Dedifferentiated amniotic fluid mesenchymal stem cell (primary cell): ENCODE measurements at regions not wholly inside any gene's neighbourhood (a gene's known extent, or its start where the extent isn't known, plus 50 kb on each side); places are given as distances from the start of the nearest gene placed in this dataset.
A peak's percentile ranks its signal among the peaks of the same experiment; 100 is the strongest.

Experiments
- DNase-seq: peaks from one replicate; pipeline ENCODE4 v3.0.0-alpha.2; 2016; ENCODE audit errors: extremely low spot score

DNA sequence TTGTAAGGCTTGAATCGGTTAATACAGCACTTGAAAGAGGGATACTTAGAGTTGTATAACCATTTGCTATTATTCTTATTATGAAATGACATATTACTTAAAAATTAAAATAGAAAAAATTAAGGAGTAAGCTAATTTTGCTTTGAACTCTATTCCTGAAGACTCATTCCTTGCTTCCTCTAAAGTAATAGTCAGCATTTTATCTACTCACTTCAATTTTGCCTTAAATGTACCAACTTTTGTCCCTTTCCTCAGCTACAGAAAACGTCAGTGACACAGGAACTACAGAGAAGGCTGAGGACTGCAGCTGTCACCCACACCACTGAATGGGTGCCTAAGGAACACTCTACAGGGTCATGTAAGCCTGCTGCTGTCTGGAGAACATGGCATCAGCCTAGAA, 80.7 kb upstream of the OSR1 start:
- DNase-seq, result no peak

DNA sequence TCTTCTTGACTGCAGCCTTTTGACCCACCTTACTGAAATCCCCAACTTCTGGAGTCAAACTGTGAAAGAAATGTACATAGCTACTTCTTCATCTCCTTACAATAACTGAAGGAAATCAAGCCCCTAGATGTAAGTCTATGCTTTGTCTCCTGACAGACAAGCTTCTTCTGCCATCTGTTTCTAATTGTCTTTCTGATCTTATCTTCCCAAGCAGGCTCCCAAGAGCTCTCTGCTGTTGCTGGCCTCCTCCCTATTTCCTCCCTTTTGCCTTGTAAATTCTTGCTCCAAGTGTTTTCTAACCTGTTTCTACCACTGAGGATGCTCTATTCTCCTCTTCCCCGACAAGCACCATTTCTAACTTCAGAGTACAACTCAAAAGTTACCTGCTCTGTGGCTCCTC, 77.4 kb upstream of the OSR1 start:
- peak; percentile 55 for DNase-seq

DNA sequence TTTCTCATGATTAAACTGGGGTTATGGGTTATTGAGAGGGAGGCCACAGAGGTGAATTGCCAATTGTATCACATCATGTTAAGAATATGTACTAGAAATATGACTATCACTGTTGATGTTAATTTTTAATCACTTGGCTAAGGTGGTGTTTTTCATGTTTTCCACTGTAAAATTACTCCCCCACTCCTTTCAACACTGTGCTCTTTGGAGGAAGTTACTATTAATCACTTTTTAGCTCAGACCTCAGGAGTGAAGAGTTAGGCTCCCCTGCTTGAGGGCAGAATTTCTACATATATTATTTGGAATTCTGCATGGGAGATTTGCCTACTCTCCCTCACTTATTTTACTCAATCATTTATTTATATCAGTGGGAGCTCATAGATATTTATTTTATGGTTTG, 76.0 kb upstream of the OSR1 start:
- DNase-seq, result no peak

DNA sequence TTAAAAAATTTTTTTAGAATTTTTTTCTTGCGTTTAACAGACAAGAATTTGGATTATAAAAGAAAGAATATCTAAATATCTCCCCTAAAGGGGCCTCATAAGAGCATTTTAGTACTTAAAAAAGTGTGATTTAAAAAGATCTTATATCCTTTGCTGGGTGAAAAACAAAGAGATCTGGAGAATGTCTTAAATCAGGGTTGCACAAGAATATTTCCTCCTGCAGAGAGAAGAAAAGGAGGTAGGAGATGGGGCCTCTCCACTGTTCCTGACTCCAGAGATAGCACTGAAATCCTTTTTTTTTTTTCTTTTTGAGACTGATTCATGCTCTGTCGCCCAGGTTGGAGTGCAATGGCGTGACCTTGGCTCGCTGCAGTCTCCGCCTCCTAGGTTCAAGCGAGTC, 68.5 kb upstream of the OSR1 start:
- DNase-seq, result no peak

DNA sequence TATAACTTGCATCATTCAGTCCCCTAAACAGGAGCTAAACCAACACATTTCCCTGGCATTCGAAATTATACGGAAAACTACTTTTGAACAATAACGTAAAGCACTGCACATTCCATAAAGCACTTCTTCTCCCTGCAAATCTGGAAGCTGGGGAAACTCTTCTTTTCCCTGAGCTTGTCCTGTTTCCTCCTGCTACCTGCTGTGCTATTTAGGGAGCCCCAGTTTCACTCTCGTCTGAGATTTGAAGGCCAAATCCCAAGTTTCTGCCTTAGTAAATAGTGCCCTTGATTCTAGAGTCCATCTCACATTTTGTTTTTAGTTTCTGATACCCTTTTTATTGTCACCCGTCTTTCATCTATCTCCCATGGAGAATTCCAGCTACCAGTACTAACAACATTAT, 67.7 kb upstream of the OSR1 start:
- DNase-seq, result no peak

DNA sequence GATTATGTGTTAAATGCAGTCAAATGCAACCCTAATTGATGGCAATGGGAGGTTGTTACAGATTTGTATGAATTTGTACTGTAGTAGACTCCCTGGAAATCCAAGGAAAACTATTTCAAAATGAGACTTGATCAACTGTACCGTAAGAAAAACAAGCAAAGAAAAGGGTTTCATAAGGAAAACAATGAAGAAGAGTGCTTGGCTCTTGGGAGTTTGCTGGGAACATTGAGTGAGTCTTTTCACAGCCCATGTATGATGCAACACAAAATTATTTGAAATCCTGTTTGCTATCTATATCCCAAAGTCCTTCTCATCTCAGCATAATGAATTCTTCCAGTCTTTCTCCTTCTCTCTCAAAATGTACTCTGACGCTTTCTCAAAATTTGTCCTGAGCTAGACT, 67.0 kb upstream of the OSR1 start:
- no peak for DNase-seq

DNA sequence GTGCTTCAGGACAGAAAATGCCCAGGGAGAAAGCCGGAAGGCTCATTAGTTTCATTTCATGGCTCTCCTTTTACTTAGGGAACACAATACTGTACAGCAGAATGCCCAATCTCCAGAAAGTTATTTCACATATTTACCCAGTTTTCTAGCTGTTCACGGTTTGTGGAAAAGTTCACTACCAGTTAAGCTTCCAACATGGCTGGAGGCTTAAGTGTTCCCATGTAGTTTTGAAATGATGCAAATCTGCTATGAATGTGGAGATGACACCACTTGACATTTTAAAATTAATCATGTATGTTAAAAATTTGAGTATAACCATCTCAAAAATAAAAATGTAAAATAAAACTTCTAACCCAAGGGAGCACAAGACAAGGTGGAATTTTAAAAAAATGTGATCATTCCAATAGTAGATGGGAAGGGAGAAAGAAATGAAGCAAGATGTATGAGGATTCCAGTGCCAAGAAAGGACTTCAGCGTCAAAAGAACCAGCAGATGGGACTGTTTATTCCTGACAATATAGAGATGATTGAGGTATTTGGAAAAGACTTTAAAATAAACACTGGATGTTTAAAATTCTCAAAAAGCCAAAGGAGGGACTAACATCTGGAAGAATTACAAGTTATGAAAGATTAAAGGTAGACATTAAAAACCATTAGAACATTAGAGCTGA, 60.9 kb upstream of the OSR1 start:
- no peak for DNase-seq

DNA sequence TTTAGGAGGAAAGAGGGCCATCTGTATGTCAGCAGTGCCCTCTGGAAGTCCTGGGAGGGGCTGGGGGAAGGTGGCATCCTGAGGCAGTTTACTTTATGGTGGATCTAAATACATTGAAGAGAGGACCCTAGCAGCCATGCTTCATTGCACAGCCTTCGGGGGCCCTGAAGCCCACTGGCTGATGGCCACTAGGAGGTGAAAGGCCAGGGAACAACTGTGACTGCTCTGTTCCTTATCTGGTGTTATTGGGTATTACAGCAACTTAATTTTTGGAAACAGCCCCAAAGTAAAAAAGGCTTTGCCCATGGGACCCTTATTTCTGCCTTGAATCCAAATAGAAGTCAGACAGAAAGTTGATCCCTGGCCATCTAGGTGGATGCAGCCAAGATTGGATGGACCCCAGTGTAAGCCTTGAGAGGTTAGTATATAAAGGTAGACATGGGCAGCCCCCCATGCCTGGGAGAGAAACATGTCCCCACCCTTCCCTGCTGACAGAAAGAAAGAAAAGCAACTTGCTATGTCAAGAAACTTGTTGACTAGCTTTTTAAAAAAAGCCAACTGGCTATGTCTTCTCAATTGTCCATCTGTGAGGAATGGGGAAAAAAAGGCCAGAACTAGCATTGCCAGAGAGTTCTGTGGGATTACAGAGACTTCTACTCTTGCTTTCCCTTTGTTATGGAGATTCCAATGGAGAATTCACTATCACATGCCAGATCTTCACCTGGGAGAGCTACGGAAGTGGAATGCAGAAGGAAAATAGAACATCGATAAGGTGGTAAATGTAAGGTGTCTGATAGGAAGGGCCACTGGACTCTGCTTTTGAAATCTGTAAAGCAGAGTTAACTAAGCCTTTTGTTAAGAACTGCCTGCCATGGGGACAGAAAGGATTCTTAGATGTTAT, 58.6 kb upstream of the OSR1 start:
- DNase-seq, result no peak

DNA sequence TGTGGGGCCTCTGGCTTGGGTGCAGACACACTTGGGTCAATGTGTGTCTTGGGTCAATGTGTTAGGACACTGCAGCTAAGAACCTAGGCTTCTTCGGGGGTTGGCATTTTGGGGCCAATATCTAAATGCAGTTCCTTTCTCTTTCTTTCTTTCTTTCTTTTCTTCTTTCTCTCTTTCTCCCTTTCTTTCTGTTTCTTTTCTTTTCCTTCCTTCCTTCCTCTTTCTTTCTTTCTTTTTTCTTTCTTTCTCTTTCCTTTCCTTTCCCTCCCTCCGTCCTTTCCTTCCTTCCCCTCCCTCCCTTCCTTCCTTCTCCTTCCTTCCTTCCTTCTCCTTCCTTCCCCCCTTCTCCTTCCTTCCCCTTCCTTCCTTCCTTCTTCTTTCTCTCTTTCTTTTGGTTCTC, 57.7 kb upstream of the OSR1 start:
- DNase-seq, result no peak

DNA sequence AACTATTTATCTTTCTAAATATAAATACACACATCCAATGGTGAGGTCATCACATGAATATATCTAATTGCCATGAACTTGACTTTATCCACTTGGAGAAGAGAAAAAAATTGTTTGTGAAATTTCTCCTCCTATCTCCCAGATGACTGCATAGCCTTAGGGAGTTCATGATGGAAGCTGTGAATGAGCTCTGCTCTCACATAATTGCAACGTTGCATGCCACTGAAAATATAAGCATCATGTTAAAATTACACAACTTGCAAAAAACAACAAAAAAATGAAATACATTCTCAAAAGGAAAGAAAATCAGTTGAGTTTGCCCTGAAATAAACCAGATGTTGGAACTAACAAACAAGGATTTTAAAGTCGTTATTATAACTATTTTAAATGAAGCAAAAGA, 50.6 kb upstream of the OSR1 start:
- peak; percentile 89 for DNase-seq

DNA sequence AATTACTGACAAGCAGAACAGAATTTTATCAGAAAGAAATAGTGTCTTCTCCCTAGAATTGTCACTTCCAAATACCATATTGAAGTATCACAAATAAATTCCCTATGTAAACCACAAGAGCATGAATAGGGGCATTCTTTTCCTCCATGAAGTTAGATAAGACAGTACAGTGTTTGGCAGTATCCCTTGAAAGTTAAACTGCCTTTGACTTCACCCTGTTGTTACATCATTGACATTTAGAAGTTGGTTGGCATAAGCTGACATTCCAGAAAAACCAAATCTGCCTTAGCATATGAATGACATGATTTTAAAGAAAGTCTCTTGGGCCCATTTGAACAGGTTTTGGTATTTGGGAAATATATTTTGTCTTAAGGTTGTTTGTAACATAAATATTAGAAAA, 50.2 kb upstream of the OSR1 start:
- peak; percentile 72 for DNase-seq
